HG03045 (cell line): ENCODE measurements at regions not wholly inside any gene's neighbourhood (a gene's known extent, or its start where the extent isn't known, plus 50 kb on each side); places are given as distances from the start of the nearest gene placed in this dataset.
"Not testable (repeated sequence)": the region's sequence is repeated elsewhere in the genome, so short reads cannot be mapped to it uniquely, and the experiment has no call there.

Experiments used
- ATAC-seq: cut with Tn5 transposase; IDR thresholded peaks from one replicate; pipeline ENCODE4 v1.9.1; 2021; ENCODE audit warnings: mild to moderate bottlenecking, moderate library complexity; ENCODE audit not compliant: unreplicated experiment

DNA sequence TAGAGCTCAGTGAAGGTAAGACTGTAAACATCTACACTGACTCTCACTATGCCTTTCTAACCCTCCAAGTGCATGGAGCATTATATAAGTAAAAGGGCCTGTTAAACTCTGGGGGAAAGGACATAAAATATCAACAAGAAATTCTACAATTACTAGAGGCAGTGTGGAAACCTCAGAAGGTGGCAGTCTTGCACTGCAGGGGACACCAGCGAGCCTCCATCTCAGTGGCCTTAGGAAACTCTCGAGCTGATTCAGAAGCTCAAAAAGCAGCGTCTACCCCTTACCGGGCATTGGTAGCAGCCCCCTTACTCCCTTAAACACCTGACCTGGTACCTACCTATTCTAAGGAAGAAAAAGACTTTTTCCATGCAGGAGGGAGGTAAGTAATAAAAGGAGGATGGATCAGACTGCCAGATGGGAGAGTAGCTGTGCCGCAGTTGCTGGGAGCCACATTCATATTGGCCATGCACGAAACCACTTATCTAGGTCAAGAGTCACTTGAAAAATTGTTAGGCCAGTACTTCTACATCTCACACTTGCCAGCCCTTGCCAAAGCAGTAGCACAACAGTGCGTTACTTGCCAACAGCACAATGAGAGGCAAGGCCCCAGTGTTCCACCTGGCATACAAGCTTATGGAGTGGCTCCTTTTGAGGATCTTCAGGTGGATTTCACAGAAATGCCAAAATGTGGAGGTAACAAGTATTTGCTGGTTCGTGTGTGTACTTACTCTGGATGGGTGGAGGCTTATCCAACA is 258.8 kb upstream of the PRKX start:
- not testable (repeated sequence) for ATAC-seq

DNA sequence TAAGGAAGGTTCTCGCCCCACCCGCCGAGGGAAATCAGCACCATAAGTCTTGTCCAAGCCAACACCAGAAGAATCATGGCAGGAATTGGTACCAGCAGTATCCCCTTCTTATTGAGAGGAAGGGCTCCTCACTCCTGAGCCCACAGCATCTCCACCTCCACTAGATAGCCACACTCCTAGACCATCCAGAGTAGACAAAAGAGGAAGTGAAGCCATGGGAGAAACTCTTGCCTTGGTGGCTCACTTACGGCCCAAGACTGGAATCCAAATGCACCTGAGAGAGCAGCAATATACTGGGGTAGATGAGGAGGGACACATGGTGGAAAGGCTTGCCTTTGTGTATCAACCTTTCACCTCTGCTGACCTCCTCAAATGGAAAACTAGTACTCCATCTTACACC is 255.3 kb upstream of the PRKX start:
- ATAC-seq = no peak

GRCh38 chrX:3963980-3964379 is 250.5 kb upstream of the PRKX start:
- ATAC-seq = no peak

DNA sequence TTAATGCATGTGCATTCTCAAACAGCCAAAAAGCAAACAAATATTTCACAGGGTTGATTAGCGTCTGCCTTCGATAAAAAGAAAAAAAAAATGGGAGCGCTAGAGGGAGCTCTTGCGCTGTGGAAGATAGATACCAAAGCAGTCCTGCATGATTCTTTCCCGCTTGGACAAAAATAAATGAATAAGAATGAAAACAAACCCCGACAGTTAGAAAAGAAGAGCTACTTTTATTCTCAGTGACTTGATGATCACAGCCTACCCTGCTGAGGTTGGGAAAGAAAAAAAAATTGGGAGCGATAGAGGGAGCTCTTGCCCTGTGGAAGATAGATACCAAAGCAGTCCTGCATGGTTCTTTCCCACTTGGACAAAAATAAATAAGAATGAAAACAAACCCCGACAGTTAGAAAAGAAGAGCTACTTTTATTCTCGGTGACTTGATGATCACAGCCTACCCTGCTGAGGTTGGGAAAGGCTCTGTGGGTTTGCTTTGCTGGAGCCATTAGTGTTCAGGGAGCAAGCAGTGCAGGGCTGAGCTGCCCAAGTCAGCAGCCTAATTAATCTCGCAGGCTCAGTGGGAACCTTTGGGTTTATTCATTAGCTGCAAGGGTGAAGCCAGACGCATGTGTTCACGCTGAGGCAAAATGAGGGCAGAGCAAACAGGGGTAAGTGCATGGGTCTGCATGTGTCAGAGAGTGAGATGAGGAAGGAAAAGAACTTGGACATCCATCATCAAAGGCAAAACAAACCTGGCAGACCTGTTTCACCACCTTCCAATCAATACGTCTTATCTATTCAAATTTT is 249.3 kb upstream of the PRKX start:
- ATAC-seq = no peak

DNA sequence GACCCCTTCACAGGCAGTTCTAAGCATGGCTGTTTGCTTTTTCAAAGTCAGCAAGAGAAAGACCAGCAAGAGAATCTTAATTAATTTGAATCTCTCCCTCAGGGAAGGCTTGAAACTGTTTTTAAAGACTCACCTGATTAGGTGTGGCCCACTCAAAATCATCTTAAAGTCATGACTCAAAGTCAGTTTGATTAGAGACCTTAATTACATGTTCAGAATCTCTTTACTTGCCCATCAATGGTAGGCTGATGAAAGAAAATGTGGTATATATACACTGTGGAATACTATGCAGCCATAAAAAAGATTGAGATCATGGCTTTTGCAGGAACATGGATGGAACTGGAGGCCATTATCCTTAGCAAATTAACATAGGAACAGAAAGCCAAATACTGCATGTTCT is 247.5 kb upstream of the PRKX start:
- no peak for ATAC-seq

DNA sequence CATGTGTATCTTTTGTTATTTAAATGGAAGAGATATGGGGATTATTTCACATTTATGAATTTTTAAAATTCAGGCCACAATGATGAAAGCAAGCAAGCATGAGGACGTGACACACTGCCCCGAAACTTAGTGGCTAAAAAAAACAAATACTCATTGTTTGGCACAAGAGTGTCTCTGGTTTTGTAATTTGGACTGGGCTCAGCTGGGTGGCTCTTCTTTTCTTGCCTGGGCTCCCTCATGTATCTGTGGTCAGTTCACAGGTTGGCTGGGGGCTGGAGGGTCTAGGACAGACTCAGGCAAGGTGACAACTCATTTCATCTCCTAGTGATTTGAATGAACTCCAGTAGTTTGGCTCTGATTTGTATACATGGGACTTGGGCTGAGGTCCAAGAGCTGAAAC is 238.4 kb upstream of the PRKX start:
- no peak for ATAC-seq

GRCh38 chrX:3950373-3950772 is 236.9 kb upstream of the PRKX start:
- no peak for ATAC-seq

DNA sequence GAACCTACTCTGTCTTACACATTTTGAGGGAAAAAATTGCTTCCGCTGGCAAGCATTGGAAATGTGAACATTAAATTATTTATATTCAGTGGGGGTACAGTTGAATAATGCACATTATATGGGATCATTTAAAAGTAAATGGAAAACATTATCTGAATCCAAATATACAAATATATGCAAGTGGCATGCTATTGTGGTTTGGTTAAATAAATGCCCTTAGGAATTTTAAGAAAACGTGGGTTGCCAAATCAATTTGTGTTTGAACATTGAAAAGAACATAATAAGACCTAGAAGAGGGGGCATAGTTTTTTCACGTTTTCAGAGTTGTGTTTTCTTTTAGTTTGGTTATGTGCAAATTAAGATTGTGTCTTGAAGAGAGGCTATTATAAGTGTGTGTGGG is 230.5 kb upstream of the PRKX start:
- no peak for ATAC-seq

- no peak for ATAC-seq
These were observed 226.7 kb upstream of the PRKX start for GRCh38 chrX:3940000-3940610.

DNA sequence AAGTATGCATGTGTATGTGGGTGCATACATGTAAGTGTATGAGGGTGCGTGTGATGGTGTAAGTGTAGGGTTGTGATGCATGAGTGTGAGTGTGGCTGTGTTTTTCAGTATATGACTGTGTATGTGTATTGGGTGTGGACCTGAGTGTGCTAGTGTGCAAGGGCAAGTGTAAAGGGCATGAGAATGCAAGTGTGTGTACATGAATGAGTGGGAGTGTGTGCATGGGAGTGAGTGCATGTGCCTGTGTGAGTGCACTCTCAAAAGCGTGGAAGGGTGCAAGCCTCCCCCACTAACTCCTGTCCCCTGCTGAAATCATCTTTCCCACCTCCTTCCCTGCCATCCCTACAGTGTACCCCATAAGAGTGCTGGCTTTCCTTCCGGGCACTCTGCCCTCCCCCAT is 225.1 kb upstream of the PRKX start:
- ATAC-seq = no peak

DNA sequence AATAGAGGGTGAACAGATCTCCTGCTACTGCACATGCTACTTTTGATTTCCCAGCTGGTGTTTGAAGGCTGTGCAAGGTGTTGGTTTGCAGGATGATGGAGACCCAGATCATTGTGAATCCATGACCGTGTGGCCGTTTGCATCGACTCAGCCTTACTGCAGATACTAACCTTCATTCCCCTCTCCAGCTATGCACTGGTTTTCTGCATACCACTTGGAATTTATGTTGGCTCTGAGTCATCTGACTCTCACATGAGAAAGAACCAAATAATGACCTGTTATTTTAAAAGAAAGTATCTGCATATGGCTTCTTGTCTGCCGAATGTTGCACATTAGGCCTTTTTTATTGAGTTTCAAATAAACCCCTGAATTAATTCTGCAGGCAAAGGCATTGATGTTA is 221.7 kb upstream of the PRKX start:
- not testable (repeated sequence) for ATAC-seq

GRCh38 chrX:3920424-3921017 is 207.1 kb upstream of the PRKX start:
- ATAC-seq = peak; percentile 98

DNA sequence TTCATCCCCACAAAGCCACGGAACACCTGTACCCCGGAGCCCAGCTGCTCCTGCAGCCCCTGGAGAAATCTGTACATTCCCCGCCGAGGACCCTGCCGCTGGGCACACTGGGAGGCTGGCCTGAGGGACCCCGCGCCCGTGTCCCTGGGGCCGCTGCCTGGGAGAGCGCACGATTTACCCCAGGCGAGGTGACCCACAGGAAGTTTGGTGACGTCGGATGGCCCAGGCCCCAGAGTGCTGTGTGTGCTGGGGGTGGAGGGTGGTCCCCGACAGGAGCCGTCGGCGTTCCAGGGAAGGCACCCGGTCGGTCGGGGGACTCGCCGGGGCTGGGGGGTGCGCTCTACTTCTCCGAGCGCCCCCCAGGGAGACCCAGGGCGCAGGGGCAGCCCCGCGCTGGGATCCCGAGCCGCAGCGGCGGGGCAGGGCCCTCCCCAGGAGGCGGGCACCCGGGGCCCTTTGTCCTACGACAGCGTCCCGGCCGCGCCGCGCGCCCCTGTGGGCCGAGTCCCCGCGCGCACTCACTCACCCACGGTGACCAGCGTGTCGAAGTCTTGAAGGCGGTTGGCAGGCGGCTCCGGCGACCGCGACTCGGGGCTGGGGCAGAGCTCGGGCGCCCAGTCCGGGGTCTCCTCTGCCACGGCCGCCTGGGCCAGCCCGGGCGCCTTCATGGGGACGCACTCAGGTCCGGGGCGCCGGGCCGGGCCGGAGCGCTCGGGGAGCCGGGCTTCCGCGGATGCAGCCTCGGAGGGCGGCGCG is 206.4 kb upstream of the PRKX start:
- ATAC-seq = peak; percentile 42

GRCh38 chrX:3914813-3915212 is 201.4 kb upstream of the PRKX start:
- not testable (repeated sequence) for ATAC-seq

GRCh38 chrX:3914059-3914458 is 200.6 kb upstream of the PRKX start:
- not testable (repeated sequence) for ATAC-seq

GRCh38 chrX:3911012-3911411 is 197.6 kb upstream of the PRKX start:
- not testable (repeated sequence) for ATAC-seq

DNA sequence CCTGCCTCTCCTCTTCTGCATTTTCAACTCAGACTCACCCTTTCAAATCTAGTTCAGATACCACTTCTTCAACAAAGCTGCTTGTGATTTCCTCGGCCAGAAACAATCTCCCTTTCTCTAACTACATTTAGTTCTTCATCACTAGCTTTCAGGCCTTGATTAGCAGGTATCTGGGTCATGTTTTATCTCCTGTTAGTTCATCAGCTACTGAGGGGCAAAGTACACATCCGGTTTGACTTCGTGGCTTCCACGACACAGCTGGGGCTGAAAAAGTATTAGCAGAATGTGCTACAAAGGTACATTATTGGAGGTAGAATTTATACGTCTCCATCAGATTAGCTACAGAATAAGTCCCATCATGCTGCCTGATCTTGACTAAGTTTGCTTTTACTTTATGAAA is 197.2 kb upstream of the PRKX start:
- not testable (repeated sequence) for ATAC-seq

GRCh38 chrX:3905522-3906258 is 192.2 kb upstream of the PRKX start:
- not testable (repeated sequence) for ATAC-seq

- not testable (repeated sequence) for ATAC-seq
These were observed 188.8 kb upstream of the PRKX start for GRCh38 chrX:3902222-3902621.

DNA sequence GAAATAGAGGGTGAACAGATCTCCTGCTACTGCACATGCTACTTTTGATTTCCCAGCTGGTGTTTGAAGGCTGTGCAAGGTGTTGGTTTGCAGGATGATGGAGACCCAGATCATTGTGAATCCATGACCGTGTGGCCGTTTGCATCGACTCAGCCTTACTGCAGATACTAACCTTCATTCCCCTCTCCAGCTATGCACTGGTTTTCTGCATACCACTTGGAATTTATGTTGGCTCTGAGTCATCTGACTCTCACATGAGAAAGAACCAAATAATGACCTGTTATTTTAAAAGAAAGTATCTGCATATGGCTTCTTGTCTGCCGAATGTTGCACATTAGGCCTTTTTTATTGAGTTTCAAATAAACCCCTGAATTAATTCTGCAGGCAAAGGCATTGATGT is 183.3 kb upstream of the PRKX start:
- ATAC-seq = not testable (repeated sequence)
